Fibroblast of mammary gland (primary cell): ENCODE measurements at regions not wholly inside any gene's neighbourhood (a gene's known extent, or its start where the extent isn't known, plus 50 kb on each side); places are given as distances from the start of the nearest gene placed in this dataset.

Experiments
- DNase-seq: peaks from one replicate; pipeline ENCODE4 v3.0.0-alpha.2; 2010; ENCODE audit warnings: low read depth
- H3K4me3 ChIP-seq: 2 replicates; pipeline ENCODE4 v1.5.1; 2011; ENCODE audit warnings: low read depth, mild to moderate bottlenecking, low read length, moderate library complexity; ENCODE audit not compliant: control insufficient read depth
- CTCF ChIP-seq: conservative IDR thresholded peaks from 2 replicates; pipeline ENCODE4 v1.5.1; 2011; ENCODE audit warnings: low read depth, low read length, inconsistent platforms; ENCODE audit not compliant: control insufficient read depth, insufficient read depth

- no peak for DNase-seq
- TF ChIP-seq CTCF: no peak
These were observed 93.6 kb upstream of the SMAD1 start for GRCh38 chr4:145388043-145388442.

GRCh38 chr4:145387079-145387478, 94.6 kb upstream of the SMAD1 start:
- no peak overlapping the region for H3K4me3 ChIP-seq
- no peak for TF ChIP-seq CTCF
- DNase-seq: no peak

More at GRCh38 chr4:145388043-145388442, 93.6 kb upstream of the SMAD1 start:
- no peak overlapping the region for H3K4me3 ChIP-seq

- DNase-seq: no peak
- no peak for TF ChIP-seq CTCF
- H3K4me3 ChIP-seq: no peak overlapping the region
These were observed 100.5 kb upstream of the SMAD1 start for GRCh38 chr4:145381163-145381562.

GRCh38 chr4:145380123-145380522, 101.5 kb upstream of the SMAD1 start:
- TF ChIP-seq CTCF: no peak
- no peak overlapping the region for H3K4me3 ChIP-seq

GRCh38 chr4:145375416-145375815, 106.2 kb upstream of the SMAD1 start:
- no peak for TF ChIP-seq CTCF
- no peak for DNase-seq
- no peak overlapping the region for H3K4me3 ChIP-seq

More at GRCh38 chr4:145380123-145380522, 101.5 kb upstream of the SMAD1 start:
- no peak for DNase-seq

GRCh38 chr4:145352438-145353145, 129.1 kb upstream of the SMAD1 start:
- no peak for TF ChIP-seq CTCF
- no peak for DNase-seq
- H3K4me3 ChIP-seq: no peak overlapping the region
